ENCODE measurements at regions not wholly inside any gene's neighbourhood (a gene's known extent, or its start where the extent isn't known, plus 50 kb on each side); places are given as distances from the start of the nearest gene placed in this dataset.

DNA sequence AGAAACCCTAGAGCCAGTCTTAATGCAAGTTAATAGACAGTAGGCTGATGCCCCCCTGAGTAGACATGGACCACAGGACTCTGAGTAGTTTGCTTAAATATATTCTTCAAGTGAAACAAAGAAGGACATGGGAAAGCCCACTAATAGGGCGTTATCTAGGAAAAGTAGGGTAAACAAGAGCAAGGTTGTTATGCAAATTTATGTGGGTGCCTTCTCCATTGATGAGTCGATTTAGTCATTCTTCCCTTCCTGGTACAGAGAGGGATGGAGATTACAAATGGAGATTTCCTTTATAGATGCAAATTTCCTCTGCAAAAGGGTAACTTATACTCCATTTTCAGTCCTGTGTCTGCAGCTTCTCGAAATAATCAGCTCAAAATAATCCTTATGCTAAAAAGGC, 262.0 kb downstream of the CD83 start:
- TF ChIP-seq, protein P1, sequence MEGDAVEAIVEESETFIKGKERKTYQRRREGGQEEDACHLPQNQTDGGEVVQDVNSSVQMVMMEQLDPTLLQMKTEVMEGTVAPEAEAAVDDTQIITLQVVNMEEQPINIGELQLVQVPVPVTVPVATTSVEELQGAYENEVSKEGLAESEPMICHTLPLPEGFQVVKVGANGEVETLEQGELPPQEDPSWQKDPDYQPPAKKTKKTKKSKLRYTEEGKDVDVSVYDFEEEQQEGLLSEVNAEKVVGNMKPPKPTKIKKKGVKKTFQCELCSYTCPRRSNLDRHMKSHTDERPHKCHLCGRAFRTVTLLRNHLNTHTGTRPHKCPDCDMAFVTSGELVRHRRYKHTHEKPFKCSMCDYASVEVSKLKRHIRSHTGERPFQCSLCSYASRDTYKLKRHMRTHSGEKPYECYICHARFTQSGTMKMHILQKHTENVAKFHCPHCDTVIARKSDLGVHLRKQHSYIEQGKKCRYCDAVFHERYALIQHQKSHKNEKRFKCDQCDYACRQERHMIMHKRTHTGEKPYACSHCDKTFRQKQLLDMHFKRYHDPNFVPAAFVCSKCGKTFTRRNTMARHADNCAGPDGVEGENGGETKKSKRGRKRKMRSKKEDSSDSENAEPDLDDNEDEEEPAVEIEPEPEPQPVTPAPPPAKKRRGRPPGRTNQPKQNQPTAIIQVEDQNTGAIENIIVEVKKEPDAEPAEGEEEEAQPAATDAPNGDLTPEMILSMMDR (IDR thresholded peaks at IDR 0.05) = no peak
- no peak for TF ChIP-seq POLR2A (IDR thresholded peaks at IDR 0.05)
